HG03064 (cell line): ENCODE measurements at regions not wholly inside any gene's neighbourhood (a gene's known extent, or its start where the extent isn't known, plus 50 kb on each side); places are given as distances from the start of the nearest gene placed in this dataset.
"Not testable (repeated sequence)": the region's sequence is repeated elsewhere in the genome, so short reads cannot be mapped to it uniquely, and the experiment has no call there.

Experiments used
- ATAC-seq: cut with Tn5 transposase; IDR thresholded peaks from one replicate; pipeline ENCODE4 v1.9.1; 2021; ENCODE audit warnings: low read depth; ENCODE audit not compliant: unreplicated experiment

GRCh38 chr9:87195306-87195705 is 248.0 kb upstream of the GAS1 start:
- no peak for ATAC-seq

- ATAC-seq, result no peak
These were observed 250.2 kb upstream of the GAS1 start for GRCh38 chr9:87197349-87198130.

- ATAC-seq, result no peak
These were observed 251.4 kb upstream of the GAS1 start for GRCh38 chr9:87198716-87199115.

GRCh38 chr9:87199278-87199677 is 252.0 kb upstream of the GAS1 start:
- ATAC-seq, result no peak

GRCh38 chr9:87199782-87200181 is 252.5 kb upstream of the GAS1 start:
- no peak for ATAC-seq

- no peak for ATAC-seq
These were observed 254.0 kb upstream of the GAS1 start for GRCh38 chr9:87201351-87201751.

GRCh38 chr9:87206064-87206661 is 258.9 kb upstream of the GAS1 start:
- no peak for ATAC-seq

- ATAC-seq, result not testable (repeated sequence)
These were observed 263.4 kb upstream of the GAS1 start for GRCh38 chr9:87210658-87211057.

GRCh38 chr9:87211669-87212068 is 264.4 kb upstream of the GAS1 start:
- ATAC-seq, result no peak

- no peak for ATAC-seq
These were observed 265.3 kb upstream of the GAS1 start for GRCh38 chr9:87212605-87213021.

- ATAC-seq, result no peak
These were observed 266.6 kb upstream of the GAS1 start for GRCh38 chr9:87213948-87214347.

GRCh38 chr9:87214991-87215390 is 267.7 kb upstream of the GAS1 start:
- ATAC-seq, result no peak

- no peak for ATAC-seq
These were observed 268.7 kb upstream of the GAS1 start for GRCh38 chr9:87216036-87216435.

- no peak for ATAC-seq
These were observed 269.7 kb upstream of the GAS1 start for GRCh38 chr9:87216897-87217455.

- no peak for ATAC-seq
These were observed 274.0 kb upstream of the DAPK1 start for GRCh38 chr9:87223392-87224246.

GRCh38 chr9:87226896-87227295 is 270.8 kb upstream of the DAPK1 start:
- ATAC-seq, result no peak

- no peak for ATAC-seq
These were observed 270.2 kb upstream of the DAPK1 start for GRCh38 chr9:87227456-87227855.

GRCh38 chr9:87229108-87229507 is 268.6 kb upstream of the DAPK1 start:
- no peak for ATAC-seq

GRCh38 chr9:87233431-87233830 is 264.2 kb upstream of the DAPK1 start:
- ATAC-seq, result no peak

GRCh38 chr9:87233899-87234455 is 263.7 kb upstream of the DAPK1 start:
- ATAC-seq, result no peak

- no peak for ATAC-seq
These were observed 262.8 kb upstream of the DAPK1 start for GRCh38 chr9:87234854-87235253.
